HG03103 (cell line): ENCODE measurements at regions not wholly inside any gene's neighbourhood (a gene's known extent, or its start where the extent isn't known, plus 50 kb on each side); places are given as distances from the start of the nearest gene placed in this dataset.
"Not testable (repeated sequence)": the region's sequence is repeated elsewhere in the genome, so short reads cannot be mapped to it uniquely, and the experiment has no call there.

Experiments
- ATAC-seq: cut with Tn5 transposase; IDR thresholded peaks from one replicate; pipeline ENCODE4 v1.9.1; 2021; ENCODE audit warnings: low read depth; ENCODE audit not compliant: unreplicated experiment

DNA sequence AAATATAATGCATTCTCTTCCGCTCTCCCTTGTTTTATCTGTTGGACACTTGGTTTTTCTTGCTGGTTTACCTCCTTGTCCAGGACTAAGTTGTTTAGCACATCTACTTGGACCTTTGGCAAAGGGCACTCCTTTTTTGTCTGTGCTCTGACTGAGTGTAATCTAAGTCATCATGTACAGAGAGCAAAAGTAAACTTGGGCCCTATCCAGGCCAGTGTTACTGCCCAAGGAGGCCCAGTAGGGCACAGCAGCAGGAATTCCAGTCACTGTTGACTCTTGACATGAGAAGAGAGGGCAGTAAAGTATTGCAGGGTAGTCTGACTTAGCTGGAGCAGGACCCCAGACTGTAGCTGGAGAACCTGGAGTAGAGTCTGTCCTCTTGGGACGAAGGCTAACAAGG lies 445.5 kb downstream of the ZIC3 start:
- no peak for ATAC-seq

- ATAC-seq, result no peak
Observed at GRCh38 chrX:138014577-138014976, 448.6 kb downstream of the ZIC3 start.

- ATAC-seq, result no peak
Observed at GRCh38 chrX:138018145-138018799, 452.3 kb downstream of the ZIC3 start.

DNA sequence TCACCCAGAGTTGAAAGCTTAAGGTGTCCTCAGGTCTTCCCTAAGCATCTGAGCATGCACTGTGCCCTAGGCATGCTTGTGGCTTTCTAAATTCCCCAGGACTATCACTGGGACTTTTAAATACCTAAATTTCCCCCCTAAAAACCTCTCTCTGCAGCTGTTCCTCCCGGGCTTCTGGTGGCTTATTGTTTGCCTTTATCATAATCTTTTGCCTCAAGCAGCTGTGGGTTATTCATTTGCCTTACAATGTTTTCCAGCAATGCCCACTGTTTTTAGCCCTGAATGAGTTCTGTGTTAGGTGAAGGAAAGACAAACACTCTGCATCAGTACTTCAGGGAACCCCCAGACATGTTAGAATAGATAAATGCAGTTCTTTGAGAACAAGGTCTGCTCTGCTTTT lies 455.0 kb downstream of the ZIC3 start:
- ATAC-seq, result no peak

DNA sequence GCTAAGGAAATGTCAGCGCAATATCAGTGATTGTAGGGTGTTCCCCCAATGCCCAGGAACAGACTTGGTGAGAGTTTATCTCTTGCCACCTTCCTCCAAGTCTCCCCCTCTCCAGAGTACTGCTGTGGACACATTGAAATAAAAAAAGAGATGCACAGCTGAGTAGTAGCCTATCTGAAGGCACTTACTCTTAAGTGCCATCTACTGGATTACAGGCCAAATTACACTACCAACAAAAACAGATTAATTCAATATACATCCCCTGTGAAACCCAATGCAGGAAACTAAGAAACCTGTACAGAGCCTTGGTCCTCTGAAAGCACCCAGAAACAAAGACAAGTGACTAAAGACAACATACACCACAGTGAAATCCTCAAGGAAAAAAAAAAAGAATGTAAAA lies 460.3 kb downstream of the ZIC3 start:
- ATAC-seq, result no peak

DNA sequence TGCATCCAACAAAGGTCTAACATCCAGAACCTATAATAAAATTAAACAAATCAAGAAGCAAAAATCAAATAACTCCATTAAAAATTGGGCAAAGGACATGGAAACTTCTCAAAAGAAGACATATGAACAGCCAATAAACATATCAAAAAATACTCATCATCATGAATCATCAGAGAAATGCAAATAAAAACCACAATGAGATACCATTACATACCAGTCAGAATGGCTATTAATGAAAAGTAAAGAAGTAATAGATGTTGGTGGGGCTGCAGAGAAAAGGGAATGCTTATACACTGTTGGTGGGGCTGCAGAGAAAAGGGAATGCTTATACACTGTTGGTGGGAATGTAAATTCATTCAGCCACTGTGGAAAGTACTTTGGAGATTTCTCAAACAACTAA lies 465.8 kb downstream of the ZIC3 start:
- ATAC-seq, result no peak

- no peak for ATAC-seq
Observed at GRCh38 chrX:138034136-138034535, 468.2 kb downstream of the ZIC3 start.

GRCh38 chrX:138037548-138037947 lies 471.6 kb downstream of the ZIC3 start:
- no peak for ATAC-seq

DNA sequence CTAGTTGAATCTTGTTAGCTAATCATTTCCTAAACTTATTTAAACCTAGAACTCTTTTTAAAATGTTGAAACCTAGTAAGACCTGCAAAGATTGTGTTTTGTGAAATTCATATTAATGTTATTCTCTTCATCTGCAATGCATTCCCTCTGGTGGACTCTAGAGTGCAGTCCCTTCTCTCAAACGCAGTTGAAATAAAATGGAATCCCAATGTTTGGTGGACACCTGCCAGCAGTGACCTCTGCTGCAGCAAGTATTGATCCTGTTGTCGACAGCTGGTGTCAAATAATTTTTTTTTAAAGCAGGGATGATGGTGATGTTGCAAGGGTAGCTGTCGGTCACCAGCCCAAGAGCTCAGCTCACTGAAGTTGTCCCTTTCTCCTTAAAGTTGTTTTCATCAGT lies 492.0 kb downstream of the ZIC3 start:
- no peak for ATAC-seq

DNA sequence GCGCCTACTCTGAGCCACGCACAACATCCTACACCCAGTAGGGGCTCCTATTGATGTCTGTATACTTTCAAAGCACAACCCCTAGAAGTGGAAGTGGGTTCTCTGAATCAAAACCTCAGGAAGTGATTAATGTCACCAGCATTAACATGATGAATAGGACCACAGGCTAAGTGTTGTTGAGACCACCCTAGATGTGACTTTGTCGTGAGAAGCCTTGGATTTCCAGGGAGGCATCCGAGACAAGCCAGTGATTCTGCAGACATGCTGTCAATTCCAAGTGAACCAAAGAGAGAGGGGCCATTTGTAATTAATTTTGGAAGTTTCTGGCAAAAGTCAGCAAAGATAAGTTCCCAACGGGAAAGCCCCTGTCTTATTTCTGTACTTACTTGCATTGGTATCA lies 493.0 kb downstream of the ZIC3 start:
- ATAC-seq, result no peak

DNA sequence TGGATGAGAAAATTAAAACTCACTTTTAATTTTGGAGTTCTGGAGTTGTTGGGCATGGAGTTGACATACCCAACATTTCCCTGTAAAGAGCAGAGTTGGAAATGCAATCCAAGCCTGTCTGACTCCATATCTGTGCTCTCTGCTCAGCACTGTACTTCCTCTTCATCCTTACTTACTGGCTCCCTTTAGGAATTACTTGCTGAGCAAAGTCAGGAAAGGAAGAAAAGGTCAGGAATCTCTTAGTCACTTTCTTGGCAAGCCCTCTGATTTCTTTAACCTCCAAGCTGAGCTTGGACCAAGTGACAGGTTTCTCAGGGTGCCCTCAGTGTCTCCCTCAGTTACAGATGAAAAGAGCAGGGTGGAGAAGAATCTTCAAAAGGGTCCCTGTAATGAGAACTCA lies 501.5 kb downstream of the ZIC3 start:
- ATAC-seq, result no peak

DNA sequence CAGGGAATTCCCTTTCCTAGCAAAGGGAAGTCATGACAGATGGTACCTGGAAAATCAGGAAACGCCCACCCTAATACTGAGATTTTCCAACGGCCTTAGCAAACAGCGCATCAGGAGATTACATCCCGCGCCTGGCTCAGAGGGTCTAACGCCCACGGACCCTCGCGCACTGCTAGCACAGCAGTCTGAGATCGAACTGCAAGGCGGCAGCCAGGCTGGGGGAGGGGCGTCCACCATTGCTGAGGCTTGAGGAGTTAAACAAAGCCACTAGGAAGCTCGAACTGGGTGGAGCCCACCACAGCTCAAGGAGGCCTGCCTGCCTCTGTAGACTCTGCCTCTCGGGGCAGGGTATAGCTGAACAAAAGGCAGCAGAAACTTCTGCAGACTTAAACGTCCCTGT lies 507.7 kb downstream of the ZIC3 start:
- ATAC-seq, result no peak

DNA sequence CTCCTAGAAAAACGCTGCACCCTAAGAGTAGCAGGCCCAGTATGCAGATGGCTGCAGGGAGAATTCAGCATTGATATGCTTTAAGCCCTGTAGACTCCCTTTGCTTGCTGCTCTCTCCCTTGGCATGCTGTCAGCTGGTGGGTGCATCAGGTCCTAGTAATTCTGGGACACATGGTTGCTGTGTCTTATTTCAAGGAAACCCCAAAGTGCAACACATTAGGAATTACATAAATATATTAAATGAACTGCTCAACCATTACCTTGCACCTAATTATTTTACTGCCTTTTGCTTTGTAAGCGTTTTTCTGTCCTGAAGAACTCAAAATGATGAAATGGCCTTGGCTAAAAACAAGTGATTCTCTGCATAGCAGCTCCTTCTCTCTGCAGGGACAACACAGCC lies 516.3 kb downstream of the ZIC3 start:
- no peak for ATAC-seq

GRCh38 chrX:138082896-138083295 lies 517.0 kb downstream of the ZIC3 start:
- no peak for ATAC-seq

- not testable (repeated sequence) for ATAC-seq
Observed at GRCh38 chrX:138110910-138111309, 545.0 kb downstream of the ZIC3 start.

- ATAC-seq, result no peak
Observed at GRCh38 chrX:138127314-138127713, 561.4 kb downstream of the ZIC3 start.

DNA sequence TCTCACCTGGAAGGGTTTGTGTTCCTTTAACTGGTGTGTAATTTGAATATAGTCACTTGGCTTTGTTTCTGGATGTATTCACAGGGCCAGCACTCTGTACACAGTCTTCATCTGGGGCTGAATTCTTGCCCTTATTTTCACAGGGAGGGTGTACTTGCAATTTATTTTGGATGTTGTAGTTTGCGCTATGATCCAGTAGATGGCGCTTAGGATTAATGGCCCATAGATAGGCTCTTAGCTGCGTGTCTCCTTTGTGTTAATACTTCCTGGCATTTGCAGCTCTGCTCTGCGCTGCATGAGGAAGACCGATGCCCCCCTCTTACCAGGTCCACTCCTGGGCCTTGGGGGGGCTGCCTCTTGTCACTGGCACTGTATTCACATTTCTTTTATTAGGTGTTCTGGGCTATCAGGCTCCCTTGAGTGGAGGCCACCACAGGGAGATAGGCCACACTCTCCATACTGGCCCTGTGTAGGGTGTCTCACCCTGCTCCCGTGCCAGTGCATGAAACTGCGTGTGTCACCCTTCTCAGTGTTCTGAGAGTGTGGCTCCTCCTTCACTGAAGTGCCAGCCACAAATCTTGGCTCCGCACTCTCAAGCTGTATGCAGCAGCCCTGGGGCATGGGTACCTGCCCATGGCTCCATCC lies 562.2 kb downstream of the ZIC3 start:
- ATAC-seq, result peak; percentile 88

- no peak for ATAC-seq
Observed at GRCh38 chrX:138150709-138151108, 560.8 kb downstream of the FGF13 start.

DNA sequence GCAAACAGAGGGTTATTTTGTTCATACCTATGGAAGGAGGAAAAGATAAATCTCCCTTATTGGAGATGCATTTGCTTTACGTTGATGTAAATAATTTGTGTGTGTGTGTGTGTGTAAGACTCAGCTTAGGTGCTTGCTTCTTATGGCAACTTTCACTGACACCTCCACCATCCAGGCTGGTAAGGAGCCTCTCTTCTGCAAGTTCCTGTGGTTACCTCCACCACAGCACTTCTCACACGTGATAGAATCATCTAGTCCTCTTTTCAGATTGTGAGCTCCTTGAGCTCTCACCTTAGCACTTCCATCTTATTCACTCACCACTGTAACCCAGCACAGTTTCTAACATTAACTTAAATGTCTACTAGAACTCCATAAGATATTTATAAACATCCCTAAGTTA lies 553.7 kb downstream of the FGF13 start:
- no peak for ATAC-seq

DNA sequence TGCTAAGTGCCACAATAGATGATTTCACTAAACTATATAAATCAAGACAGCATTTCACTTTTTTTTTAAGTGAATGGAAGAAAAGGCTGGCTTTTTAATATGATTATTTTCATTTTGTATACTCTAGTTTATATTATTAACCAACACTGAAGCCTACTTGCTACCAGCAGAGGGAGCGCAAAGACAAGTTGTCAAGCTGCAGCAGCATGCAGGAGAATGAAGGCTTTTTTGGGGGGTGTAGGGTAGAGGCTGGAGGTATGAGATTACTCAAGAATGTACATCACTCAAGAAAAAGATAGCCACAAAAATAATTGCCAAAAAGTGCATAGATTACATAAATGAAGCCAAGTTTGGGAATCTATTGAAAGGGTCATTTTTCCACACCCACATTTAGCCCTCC lies 519.5 kb downstream of the FGF13 start:
- no peak for ATAC-seq

GRCh38 chrX:138229718-138230117 lies 481.8 kb downstream of the FGF13 start:
- no peak for ATAC-seq

GRCh38 chrX:138240266-138240665 lies 471.3 kb downstream of the FGF13 start:
- ATAC-seq, result no peak

DNA sequence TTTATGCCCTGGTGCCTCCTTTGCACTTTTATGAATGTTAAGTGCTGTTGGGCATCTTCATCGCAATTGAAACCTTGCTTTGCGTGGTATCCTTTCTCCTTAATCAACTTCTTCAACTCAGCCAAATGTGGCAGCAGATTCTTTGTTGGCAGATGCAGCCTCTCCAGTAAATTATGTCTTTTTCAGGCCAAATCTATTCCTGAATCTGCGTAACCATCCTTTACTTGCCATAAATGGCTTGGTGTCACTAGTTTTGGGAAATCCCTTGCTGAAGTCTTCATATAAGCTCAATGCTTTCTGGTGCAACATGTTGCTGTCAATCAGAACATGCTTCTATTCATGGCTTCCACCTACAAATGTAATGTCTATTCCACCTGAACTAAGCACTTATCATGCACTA lies 457.5 kb downstream of the FGF13 start:
- no peak for ATAC-seq
